ENCODE measurements at regions not wholly inside any gene's neighbourhood (a gene's known extent, or its start where the extent isn't known, plus 50 kb on each side); places are given as distances from the start of the nearest gene placed in this dataset.

DNA sequence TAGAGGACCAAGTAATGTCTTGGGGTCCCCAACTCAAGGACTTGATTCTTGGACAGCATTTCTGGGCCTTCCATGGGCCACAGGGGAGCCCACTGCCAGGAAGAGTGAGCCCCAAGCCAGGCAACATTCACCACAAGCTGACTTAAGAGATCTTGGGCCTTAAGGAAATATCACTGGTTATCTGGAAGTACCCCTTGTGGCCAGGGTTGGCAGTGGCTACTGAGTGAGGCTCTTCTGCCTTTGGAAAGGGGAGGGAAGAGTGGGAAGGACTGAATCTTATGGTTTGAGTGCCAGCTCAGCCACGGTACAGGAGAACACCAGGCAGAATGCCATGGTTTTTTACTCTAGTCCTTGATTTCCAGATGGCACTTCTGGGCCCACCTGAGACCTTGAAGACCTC lies 228.9 kb upstream of the RGS18 start:
- no peak for DNase-seq

DNA sequence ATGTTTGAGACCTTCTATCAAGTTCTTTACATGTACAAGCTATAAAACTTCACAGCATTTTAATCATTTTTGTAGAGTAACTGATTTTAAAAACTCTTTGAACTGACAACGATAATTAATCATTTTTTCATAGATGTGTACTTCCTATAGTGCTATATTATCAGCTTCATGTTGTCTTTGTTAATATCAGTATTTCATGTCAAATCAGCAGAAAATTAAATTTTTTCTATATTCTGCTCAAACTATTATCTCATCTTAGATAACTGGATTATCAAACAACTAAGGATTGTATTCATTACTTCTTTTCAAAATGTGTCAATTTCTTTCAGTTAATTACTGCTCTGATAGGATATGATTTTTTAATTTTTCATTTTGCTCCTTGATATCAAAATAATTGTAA lies 214.6 kb upstream of the RGS18 start:
- DNase-seq = no peak

DNA sequence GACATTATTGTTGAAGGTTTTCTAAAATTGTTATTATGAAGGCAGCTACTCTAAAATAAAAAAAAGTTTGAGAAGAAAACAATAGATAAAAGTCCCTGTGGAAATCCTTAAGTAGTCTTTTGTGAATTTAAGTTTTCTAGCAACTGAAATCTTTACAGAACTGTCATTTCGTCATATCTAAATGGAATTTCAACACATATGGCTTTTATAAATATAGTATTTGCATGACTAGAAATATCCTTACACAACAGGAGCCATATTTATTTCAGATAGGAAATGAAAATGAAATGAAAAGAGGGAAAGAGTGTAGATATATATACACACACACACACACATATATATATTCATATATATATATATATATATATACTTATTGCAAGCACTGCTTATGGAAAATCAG lies 204.7 kb upstream of the RGS18 start:
- no peak for DNase-seq

DNA sequence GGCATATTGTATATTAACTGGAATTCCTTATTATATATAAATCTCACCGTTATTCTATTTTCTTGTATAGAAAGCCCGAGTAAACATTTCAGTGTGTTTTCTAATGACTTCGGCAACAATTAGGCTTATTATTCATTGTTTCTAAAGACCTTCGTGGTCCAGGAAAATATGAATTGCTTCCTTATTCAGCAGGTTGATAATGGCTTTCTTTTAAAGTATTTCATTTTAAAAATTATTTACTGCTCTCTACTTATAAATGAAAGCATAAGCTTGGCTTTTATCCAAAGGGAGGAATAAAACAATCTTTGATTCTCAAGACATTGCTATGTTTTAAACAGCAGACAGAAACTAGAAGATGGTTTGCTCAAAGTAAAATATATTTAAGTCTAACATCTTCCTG lies 198.4 kb upstream of the RGS18 start:
- DNase-seq = no peak

DNA sequence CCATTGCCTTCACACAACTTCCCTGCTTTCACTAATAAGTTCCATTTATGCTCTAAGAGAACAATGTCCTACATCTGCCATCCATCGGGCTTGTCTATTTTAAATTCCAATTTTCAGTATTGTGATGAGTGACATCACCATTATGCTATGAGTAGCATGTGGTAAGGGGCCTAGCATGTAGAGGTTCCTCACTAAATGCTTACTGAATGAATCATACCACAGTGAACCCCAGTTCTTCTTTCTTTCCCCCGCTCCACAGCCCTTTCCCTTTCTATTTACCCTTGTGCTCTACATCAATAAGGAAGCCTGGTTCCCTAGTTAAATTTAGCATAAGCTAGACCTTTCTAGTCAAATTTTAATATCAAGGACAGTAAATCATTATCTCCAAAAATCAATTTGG lies 195.0 kb upstream of the RGS18 start:
- no peak for DNase-seq

DNA sequence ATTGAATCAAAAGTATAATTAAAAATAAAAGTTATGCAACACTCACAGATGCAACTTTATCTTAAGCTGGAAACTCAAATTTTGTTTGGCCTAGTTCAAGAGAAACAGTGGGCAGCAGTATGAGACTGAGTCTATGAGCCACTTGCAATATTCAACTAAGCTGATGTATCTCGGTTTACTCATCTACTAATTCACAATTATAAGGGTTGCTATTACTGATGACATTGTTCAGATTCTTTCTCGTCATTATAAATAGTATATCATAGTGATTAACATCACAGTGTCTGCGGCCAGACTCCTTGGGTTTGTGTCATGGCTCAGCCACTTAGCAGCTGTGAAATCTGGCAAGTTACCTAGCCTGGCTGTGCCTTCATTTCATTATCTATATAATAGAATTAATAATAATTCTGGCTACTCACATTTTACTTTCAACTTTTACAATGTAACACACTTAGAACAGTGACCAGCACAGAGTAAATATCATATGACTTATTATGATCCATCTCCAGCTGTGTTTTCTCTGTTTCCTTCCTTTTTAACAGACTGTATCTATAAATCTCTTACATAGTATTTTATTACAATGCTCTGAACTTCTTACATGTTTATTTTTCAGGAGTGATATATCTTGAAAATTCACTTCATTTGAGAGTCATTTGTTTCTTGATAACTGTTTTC lies 194.3 kb upstream of the RGS18 start:
- no peak for DNase-seq

DNA sequence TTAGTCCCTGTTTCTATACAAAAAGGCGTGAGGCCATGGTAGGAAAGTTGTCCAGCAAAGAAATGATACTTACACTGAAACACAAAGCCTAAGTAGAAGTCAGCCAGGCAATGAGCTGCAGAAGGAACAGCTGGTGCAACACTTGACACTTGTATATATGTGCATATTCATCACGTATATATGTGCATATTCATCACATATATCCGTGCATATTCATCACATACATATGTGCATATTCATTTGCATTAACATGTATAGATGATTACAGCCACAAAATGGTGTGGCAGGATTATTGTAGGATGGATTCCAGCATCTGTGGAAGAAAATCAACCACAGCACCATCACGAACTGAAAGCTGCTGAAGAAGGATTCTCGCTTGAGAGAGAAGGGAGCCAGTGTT lies 189.0 kb upstream of the RGS18 start:
- DNase-seq = no peak

DNA sequence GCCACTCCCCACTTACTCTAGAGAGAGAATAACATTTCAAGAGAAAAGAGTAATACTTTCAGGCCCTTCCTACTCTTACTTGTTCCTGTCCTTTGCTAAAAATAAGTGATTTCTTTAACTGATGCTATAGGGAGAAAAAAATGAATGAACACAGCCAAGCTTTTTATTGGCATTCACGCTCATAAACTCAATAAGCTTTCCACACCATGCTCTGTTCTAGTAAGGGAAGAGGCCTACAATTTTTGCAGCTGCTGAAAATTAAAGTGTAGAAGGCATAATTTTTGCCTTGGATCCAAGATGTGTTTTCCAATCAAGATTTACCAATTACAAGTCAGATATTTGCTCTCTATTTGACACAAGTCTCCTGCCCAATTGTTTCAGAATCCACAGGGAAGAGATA lies 188.1 kb upstream of the RGS18 start:
- no peak for DNase-seq

DNA sequence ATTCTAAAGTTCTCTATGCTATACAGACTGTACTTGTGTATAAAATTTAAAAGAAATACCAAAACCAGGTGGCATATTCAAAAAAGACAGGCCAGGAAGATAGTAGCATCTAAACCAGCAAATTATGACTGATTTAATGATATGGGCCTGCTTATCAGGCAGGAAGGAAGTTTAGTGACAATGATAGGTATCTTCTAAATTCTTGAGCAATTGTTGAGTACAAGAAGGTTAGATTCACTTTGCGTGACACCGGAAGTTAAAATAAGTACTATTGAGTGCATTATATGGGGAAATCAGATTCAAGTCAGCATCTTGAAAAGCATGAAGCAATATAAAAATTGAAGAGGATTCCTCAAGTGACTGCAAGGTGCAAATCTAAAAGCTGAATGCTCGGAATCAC lies 186.8 kb upstream of the RGS18 start:
- DNase-seq = no peak

DNA sequence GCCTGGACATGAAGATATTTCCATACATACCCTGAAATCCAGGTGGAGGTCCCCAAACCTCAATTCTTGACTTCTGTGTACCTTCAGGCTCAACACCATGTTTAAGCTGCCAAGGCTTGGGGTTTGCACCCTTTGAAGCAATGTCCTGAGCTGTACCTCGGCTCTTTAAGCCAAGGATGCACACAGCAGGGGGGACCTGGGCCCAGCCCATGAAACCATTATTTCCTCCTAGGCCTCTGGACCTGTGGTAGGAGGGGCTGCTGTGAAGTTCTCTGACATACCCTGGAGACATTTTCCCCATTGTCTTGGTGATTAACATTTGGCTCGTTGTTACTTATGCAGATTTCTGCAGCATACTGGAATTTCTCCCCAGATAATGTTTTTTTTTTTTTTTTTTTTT lies 184.3 kb upstream of the RGS18 start:
- no peak for DNase-seq

DNA sequence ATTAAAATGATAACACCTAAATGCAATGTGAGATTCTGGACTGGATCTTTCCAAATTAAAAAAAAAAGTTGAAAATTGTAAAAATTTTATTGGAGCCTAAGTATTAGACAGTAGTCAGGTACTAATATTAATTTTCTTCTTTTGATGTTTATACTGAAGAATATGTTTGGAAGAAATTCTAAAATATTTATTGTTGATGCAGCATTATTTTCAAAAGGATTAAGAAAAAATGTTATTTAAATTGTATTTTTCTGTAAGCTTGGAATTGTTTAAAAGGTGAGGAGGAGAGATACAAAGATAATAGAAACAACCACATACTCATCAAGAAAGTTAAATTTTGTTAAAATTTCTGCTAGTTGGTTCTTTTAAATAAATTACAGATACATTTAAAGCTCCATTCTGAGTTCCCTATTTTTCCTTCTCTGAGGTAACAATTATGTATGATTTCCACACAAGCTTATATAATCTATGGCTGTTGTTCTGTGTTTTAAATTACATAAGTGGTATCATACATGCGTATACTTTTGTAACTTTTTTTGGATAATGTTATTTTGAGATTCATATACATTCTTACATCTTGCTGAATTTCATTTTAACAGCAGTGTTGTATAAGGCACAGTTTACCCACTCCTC lies 180.3 kb upstream of the RGS18 start:
- DNase-seq = no peak

DNA sequence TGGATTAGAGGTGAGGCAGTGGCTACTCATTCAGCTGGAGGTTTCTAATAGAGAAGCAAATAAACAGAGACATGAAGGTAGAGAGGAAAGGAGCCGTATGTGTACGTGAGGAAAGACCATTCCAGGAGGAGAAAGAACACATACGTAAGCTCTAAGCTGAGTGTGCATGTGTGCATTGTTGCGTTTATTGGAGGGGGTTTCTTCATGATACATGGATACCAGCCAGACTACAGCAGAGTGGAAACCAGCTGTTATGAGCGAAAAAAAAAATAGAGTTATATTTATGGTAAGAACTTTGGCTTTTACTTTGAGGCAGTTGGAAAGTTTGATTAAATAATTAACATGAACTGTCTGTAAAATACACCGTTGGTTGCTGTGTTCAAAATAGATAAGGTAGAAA lies 173.4 kb upstream of the RGS18 start:
- no peak for DNase-seq

DNA sequence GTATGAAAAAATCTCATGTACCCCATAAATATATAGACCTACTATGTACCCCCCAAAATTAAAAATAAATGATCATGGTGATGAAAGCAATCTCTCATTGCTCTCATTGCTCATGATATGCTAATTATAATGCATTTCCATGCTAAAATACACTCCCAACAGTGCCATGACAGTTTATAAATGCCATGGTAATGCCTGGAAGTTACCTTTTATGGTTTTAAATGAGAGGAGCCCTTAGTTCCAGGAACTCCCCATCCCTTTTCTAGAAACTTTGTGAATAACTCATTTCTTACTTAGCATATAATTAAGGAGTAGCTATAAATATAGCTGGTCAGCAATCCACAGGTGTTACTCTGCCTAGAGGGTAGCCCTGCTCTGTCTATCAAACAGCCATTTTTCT lies 166.1 kb upstream of the RGS18 start:
- DNase-seq = no peak

DNA sequence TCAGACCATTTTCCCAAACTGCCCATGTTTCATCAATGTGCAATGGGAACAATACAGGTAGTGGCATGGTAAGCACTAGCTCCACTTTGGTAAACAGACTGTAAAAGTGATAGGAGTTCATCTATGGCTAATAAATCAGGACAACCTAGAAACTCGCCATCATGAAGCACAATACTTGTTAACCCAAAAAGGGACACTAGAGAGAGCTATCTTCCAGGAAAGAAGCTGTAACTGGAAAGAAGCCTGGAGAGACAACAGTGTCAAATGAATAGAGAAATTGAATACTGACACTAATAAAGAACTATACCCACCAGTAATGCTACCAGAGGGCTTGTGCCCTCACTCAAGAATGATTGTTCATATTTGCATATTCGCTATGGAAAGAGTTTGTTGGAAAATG lies 164.7 kb upstream of the RGS18 start:
- peak; percentile 50 for DNase-seq

DNA sequence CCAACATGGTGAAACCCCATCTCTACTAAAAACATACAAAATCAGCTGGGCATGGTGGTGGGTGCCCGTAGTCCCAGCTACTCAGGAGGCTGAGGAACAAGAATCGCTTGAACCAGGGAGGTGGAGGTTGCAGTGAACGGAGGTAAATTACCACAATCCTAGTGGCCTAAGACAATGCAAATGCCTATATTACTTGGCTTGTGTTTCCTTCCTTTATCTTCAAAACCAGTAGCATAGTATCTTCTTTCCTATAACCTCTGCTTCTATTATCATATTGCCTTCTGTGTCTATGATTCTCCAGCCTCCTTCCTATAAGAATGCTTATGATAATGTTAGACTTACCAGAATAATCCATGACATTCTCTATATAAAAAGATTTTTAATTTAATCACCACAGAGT lies 156.2 kb upstream of the RGS18 start:
- peak; percentile 33 for DNase-seq

DNA sequence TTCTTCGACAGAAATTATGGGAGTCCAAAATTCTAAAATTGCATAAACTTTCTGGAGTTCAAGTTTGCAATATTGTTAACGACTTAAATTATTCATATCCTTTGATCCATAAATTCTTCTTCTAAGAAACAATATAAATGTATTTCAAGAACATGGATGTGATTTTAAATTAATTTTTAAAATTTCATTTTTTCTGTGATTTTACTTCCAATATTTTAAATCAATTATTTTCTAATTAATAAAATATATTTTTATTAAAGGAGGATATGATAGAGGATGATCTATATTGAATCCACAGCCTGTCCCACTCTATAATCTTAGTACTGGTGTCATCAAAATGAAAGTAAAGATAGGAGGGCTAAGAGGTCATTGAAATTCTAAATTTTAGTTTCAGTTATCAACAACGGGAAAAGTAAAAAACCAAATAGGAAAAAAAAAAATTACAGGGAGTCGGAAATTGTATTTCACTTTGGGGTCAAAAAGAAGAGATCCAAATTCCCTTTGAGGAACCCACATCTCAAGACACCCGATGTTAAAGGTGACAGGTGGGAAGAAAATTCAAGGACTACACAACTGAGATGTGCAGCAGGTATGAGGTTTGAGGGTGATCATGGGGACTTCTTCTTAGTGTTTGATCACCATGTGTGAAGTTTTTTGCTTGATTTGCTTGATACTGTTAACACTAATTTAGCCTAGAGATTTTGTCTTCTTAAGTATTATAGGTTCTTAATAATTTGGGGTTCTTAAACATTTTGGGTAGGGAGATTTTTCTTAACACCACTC lies 154.8 kb upstream of the RGS18 start:
- DNase-seq = peak; percentile 47

DNA sequence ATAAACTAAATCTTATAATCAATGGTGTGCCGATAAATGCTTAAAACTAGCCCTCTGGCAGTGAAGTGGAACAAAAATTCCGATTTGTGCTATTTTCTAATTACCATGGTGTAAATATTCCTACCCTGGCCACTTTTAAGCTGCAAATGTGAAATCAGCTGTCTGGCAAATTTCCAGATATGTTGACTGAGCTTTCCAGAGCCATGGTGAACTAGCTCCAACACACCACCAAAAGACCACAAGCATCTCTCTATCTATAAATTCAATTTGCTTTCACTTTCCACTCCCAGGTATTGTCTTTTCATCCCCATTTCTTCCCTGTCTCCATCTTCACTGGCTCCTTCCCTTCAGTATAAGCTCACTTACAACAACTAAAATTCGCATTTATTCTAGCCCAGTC lies 152.3 kb upstream of the RGS18 start:
- DNase-seq = peak; percentile 16

DNA sequence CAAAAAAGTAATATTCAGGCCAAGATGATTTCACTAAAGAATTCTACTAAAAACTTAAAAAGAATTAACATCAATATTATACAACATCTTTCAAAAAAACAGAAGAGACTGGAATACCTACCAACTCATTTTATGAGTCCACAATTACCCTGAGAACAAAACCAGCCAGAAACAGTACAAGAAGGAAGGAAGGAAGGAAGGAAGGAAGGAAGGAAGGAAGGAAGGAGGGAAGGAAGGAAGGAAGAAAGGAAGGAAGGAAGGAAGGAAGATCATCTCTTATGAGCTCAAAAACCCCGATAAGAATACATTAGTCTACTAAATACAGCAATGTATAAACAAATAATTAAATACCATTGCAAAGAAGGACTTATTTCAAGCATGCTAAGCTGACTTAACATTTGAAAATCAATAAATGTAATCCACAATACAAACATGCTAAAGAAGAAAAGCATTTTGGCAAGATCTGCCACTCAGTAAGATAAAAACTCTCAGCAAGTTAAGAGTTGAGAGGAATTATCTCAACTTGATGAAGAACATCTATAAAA lies 149.9 kb upstream of the RGS18 start:
- no peak for DNase-seq

DNA sequence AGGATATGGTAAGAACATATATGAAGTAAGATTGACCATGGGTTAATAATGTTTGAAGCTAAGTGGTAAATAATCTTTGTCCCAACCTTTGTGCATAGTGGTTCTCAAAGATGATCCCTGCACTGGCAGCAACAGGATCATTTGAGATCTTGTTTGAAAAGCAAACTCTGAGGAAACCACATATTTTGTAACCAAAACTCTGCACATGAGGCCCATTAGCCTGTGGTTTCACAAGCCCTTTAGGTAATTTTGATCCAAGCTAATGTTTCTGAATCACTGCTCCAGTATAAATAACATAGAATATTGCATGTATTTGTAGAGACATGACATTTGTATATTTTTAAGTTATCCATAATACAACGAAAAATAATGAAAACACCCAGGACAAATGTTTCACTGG lies 147.9 kb upstream of the RGS18 start:
- no peak for DNase-seq

DNA sequence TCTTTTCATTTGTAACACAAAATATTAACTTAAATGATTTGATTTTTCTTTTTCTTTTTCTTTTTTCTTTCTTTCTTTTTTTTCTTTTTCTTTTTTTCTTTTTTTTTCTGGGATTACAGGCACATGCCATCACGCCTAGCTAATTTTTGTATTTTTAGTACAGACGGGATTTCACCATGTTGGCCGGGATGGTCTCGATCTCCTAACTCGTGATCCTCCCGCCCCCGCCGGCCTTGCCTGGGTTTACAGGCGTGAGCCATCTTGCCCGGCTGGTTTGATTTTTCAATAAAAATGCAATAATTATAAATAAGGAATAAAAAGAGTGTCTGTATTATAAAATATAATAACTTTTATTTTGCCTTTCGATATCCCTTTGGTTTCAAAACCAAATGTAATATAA lies 146.7 kb upstream of the RGS18 start:
- no peak for DNase-seq

DNA sequence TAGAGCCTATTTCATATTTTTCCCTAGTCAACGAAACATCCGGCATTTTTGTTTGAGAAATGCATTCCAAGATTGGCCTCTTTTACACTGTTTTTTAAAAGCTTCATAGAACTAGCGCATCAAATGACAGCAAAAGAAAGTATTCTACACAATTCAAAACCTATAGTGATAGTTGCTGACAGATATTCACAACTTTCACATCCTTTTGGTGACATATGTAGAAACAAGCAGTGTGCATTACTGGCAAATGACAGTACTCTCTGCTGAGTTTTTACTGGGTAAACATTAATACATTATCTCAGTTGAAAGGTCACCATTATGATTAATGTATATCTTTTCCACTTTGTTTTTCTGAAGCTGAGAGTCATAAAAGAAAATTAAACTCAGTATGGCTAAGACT lies 135.4 kb upstream of the RGS18 start:
- DNase-seq = no peak

DNA sequence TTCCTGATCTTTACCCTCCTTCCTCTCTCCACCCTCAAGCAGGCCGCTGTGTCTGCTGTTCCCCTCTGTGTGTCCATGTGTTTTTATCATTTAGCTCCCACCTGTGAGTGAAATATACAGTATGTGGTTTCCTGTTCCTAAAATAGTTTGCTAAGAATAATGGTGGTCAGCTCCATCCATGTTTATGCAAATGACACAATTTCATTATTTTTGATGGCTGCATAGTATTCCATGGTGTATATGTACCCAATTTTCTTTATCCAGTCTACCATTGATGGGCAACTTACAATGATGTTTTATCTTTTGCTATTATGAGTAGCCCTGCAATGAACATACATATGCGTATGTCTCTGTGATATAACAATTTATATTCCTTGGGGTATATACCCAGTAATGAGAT lies 133.4 kb upstream of the RGS18 start:
- DNase-seq = no peak

DNA sequence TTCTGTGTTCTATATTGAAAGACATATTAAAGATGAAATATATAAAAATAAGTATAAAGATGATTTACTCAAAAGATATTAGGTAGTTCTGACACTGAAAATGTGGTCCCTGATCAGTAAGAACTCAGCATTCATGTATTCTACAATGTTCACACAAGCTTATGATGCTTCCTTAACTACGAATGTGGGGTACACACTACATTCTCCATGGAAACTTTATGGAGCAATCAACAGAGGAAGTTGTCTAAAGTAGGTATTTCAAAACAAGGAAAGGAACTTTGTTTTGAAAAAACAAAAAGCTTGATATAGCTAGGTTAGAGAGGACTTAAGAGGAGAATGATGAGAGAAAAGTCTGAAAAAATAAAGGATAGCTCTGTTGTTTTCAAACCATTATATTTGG lies 119.7 kb upstream of the RGS18 start:
- no peak for DNase-seq

DNA sequence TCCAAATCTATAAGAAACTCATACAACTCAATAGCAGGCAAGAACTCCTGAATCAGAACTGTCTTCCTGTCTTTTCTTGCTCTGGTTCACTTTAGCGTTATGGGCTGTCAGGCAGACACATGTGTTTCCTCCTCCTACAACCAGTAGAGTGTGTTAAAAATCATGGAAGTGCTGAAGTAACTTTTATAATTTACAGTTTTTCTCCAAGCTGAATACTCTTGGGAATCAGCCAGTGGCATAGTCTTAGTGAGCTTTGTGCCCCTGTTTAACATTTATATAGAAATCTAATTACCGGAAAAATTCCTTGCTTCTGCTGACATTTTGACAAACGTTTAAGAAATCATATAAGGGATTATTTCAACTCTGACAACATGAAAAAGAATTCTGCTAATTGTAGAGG lies 113.1 kb upstream of the RGS18 start:
- no peak for DNase-seq

Measured in NCI-H82 (cell line).